ENCODE measurements at regions not wholly inside any gene's neighbourhood (a gene's known extent, or its start where the extent isn't known, plus 50 kb on each side); places are given as distances from the start of the nearest gene placed in this dataset.

GRCh38 chr12:23434154-23434553, 515.3 kb downstream of the SOX5 start:
- TF ChIP-seq ZNF302 (CRISPR knock-in tag; IDR thresholded peaks at IDR 0.05) (no peak), CHD4 (IDR thresholded peaks at IDR 0.05; ENCODE audit: borderline replicate concordance) (no peak), POLR2A (IDR thresholded peaks at IDR 0.05; ENCODE audit: low read length) (no peak), CTCF (IDR thresholded peaks at IDR 0.05) (no peak)

All from A549 (cell line).